T-cell (primary cell): ENCODE measurements at regions not wholly inside any gene's neighbourhood (a gene's known extent, or its start where the extent isn't known, plus 50 kb on each side); places are given as distances from the start of the nearest gene placed in this dataset.

Experiments
- ATAC-seq, 4 experiments: fragments of 200-7000 bp in 3 of 4; fragments of 150-1000 bp in 1 of 4; cut with Tn5 transposase; replicated peaks in 1 of 4; 1 replicate in 3 of 4; 2 replicates in 1 of 4; pipeline ENCODE4 v1.10.0; 2021; ENCODE audit warnings: moderate library complexity in 3 of 4, mild to moderate bottlenecking in 2 of 4, moderate number of reproducible peaks in 1 of 4
- CTCF ChIA-PET, 2 donors: fragments of 300-600 bp; sonication (Branson Sonifier 250); formaldehyde crosslinking; loops; one replicate each; lab custom pipeline; 2022; ENCODE audit warnings: antibody characterized with exemption in 2 of 2; lab: Charles Lee
- POLR2A ChIA-PET, 2 donors: fragments of 300-600 bp; sonication (Branson Sonifier 250); formaldehyde crosslinking; loops; one replicate each; lab custom pipeline; 2022; ENCODE audit warnings: antibody characterized with exemption in 2 of 2; lab: Charles Lee
- DNase-seq, 35 experiments: peaks; one replicate each; pipeline versions ENCODE4 v3.0.0 to v3.0.0-alpha.2; 2013 to 2023
- H3K27ac ChIP-seq: one replicate; pipeline ENCODE4 v1.5.1; 2013; ENCODE audit warnings: low read length
- H3K27me3 ChIP-seq, 2 experiments: replicated peaks in 1 of 2; 1 replicate in 1 of 2; 2 replicates in 1 of 2; pipeline versions ENCODE4 v1.6.1 to v1.7.0; 2013; ENCODE audit warnings: low read length in 1 of 2, mixed read lengths in 1 of 2; ENCODE audit not compliant: control insufficient read depth in 2 of 2, insufficient read depth in 2 of 2; ENCODE audit errors: extremely low read depth in 1 of 2
- H3K36me3 ChIP-seq, 2 donors: 1 replicate in 1 of 2; 2 replicates in 1 of 2; pipeline versions ENCODE4 v1.6.1 to v1.7.0; 2013; ENCODE audit warnings: low read length in 1 of 2; ENCODE audit not compliant: control insufficient read depth in 2 of 2, insufficient read depth in 1 of 2; ENCODE audit errors: extremely low read depth in 1 of 2
- H3K4me1 ChIP-seq, 2 experiments: 1 replicate in 1 of 2; 2 replicates in 1 of 2; pipeline versions ENCODE4 v1.6.1 to v1.7.0; 2013; ENCODE audit warnings: low read length in 2 of 2, mixed read lengths in 1 of 2; ENCODE audit not compliant: insufficient read depth in 2 of 2, control insufficient read depth in 1 of 2; ENCODE audit errors: extremely low read depth in 1 of 2
- H3K4me3 ChIP-seq, 2 donors: 1 replicate in 1 of 2; 2 replicates in 1 of 2; pipeline versions ENCODE4 v1.5.1 to v1.7.0; 2013; ENCODE audit warnings: mild to moderate bottlenecking in 2 of 2, low read length in 1 of 2, moderate library complexity in 1 of 2; ENCODE audit not compliant: control insufficient read depth in 1 of 2; ENCODE audit errors: extremely low read depth in 1 of 2
- H3K9me3 ChIP-seq: 2 replicates; pipeline ENCODE4 v1.7.0; 2013
- H3K27ac Mint-ChIP-seq, 2 donors: one replicate each; pipeline ENCODE4 v1.8.0; 2020 to 2021; ENCODE audit warnings: mild to moderate bottlenecking in 2 of 2, mixed read lengths in 2 of 2
- H3K27me3 Mint-ChIP-seq, 2 donors: one replicate each; pipeline ENCODE4 v1.8.0; 2021 to 2022; ENCODE audit warnings: mixed read lengths in 2 of 2
- H3K36me3 Mint-ChIP-seq: one replicate; pipeline ENCODE4 v1.8.0; 2021; ENCODE audit warnings: mixed read lengths
- H3K4me1 Mint-ChIP-seq, 3 donors: one replicate each; pipeline ENCODE4 v1.8.0; 2020 to 2022; ENCODE audit warnings: mixed read lengths in 3 of 3, mild to moderate bottlenecking in 1 of 3
- H3K4me3 Mint-ChIP-seq, 3 donors: one replicate each; pipeline ENCODE4 v1.8.0; 2020 to 2022; ENCODE audit warnings: mild to moderate bottlenecking in 3 of 3, mixed read lengths in 3 of 3, moderate library complexity in 3 of 3
- H3K9me3 Mint-ChIP-seq, 3 donors: one replicate each; pipeline ENCODE4 v1.8.0; 2020 to 2022; ENCODE audit warnings: mixed read lengths in 3 of 3
- WGBS: methylation state at CpG from one replicate; pipeline ENCODE4 v1.1.5; 2013; ENCODE audit warnings: missing lambda C conversion rate; ENCODE audit not compliant: insufficient coverage; 5-methylcytosine and 5-hydroxymethylcytosine counted together

DNA sequence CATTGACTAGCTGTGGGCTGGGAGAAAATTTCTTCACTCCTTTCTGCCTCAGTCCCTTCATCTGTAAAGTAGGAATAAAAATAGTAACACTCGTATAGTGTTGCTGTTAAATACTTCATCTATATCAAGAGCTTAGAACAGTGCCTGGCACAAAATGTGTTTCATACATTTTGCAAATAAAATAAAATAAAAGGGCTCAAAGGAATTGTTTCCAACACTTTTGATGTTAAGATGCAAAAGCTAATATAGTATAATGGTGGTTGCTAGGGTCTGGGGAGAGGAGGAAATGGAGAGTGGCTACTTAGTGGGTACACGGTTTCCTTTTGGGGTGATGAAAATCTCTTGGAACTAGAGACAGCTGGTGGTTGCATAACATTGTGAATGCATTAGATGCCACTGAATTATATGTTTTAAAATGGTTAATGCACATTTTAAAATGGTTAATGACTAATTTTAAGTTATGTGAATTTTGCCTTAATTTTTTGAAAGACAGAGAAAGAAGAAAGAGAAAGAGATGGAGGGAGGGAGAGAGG lies 542.1 kb upstream of the ID2 start:
- DNase-seq = no peak
- no peaks in the 10 kb centered on the region for H3K9me3 ChIP-seq
- H3K4me1 Mint-ChIP-seq = peaks cover 0 to 3% (median 0%) of the 10 kb centered on the region in 3 donors
- no peak overlapping the region for H3K4me3 Mint-ChIP-seq
- H3K27ac ChIP-seq = no peak overlapping the region
- peaks cover 0 to 5% (median 0%) of the 10 kb centered on the region in 3 donors for H3K9me3 Mint-ChIP-seq
- H3K27ac Mint-ChIP-seq = no peak overlapping the region
- no peaks in the 10 kb centered on the region for H3K4me1 ChIP-seq
- ChIA-PET CTCF (no interaction called here), POLR2A (interaction anchor here in 1 of 2 donors (0.7 kb wide), 1 partner anchor 259 kb away, joined by 3 read pairs; no protein-coding TSS in a partner anchor)
- no peaks in the 10 kb centered on the region for H3K27me3 Mint-ChIP-seq
- no peaks in the 10 kb centered on the region for H3K27me3 ChIP-seq
- H3K36me3 ChIP-seq = no peaks in the 10 kb centered on the region
- no peak for ATAC-seq
- H3K36me3 Mint-ChIP-seq = no peaks in the 10 kb centered on the region
- WGBS = 100% methylated on average over 1 of the region's 2 CpGs
- H3K4me3 ChIP-seq = no peak overlapping the region

DNA sequence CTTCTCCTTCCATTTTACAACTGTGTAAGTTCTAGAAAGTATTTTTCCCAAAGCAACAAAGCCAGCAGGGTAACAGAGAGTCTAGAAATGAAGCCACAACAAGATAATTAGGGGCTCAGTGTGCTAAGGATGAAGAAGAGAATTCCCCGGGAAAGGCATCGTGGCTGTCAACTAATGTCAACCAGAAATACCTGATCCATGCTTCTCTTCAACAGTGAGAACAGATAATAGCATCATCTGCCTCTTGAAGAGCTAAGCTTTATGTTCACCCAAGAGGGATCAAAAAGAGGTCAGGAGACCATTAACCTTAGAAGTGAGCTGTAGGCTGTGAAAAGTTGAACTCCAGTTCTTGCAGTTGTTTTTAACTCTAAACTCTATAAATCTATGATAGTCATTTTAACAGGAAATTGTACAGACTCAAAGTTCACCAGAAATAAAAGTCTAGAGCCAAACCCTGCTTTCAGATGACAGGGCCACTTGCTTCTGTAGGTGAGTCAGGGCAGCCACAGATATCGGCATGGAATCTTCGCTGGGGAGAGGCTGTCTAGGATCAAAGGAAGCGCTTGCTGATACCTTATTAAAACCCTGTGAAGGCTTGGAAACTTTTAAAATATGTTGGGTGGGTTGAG lies 540.7 kb upstream of the ID2 start:
- Mint-ChIP-seq H3K27me3 (no peaks in the 10 kb centered on the region), H3K9me3 (peaks cover 0 to 5% (median 0%) of the 10 kb centered on the region in 3 donors), H3K4me3 (no peak overlapping the region), H3K36me3 (no peaks in the 10 kb centered on the region), H3K4me1 (no peaks in the 10 kb centered on the region), H3K27ac (no peak overlapping the region)
- ATAC-seq = no peak
- no peaks in the 10 kb centered on the region for H3K4me1 ChIP-seq
- H3K9me3 ChIP-seq = no peaks in the 10 kb centered on the region
- H3K27ac ChIP-seq = no peak overlapping the region
- H3K36me3 ChIP-seq = no peaks in the 10 kb centered on the region
- no peaks in the 10 kb centered on the region for H3K27me3 ChIP-seq
- no peak for DNase-seq
- POLR2A ChIA-PET = no interaction called here
- WGBS = 75% methylated on average over 2 of the region's 5 CpGs
- CTCF ChIA-PET = no interaction called here
- no peak overlapping the region for H3K4me3 ChIP-seq

DNA sequence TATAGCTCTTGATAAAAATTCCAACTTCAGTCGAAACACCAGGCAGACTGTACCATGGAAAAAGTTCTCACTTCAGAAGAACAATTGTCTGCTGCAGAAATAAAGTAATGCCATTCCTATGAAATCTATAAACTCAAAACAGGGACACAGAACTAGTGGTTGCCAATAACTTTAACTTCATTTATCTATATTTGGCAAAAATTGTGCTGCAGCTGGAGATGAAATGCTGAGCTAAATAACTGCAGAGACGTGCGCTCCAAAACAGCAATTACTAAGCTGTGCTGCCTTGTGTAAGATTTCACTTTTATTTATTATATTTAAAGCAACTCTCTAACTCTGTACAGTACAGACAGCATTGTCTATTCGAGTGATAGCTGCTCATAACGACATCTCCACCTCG lies 540.1 kb upstream of the ID2 start:
- ATAC-seq (no peak), DNase-seq (no peak)
- Mint-ChIP-seq H3K4me3 (no peak overlapping the region), H3K27ac (no peak overlapping the region), H3K36me3 (no peaks in the 10 kb centered on the region), H3K27me3 (no peaks in the 10 kb centered on the region), H3K4me1 (no peaks in the 10 kb centered on the region), H3K9me3 (peaks cover 0 to 5% (median 0%) of the 10 kb centered on the region in 3 donors)
- no CpG with 5 or more reads among the region's 6 CpGs for WGBS
- no peaks in the 10 kb centered on the region for H3K36me3 ChIP-seq
- no peaks in the 10 kb centered on the region for H3K27me3 ChIP-seq
- no peaks in the 10 kb centered on the region for H3K9me3 ChIP-seq
- no peak overlapping the region for H3K27ac ChIP-seq
- H3K4me3 ChIP-seq = no peak overlapping the region
- ChIA-PET CTCF (no interaction called here), POLR2A (no interaction called here)
- no peaks in the 10 kb centered on the region for H3K4me1 ChIP-seq

DNA sequence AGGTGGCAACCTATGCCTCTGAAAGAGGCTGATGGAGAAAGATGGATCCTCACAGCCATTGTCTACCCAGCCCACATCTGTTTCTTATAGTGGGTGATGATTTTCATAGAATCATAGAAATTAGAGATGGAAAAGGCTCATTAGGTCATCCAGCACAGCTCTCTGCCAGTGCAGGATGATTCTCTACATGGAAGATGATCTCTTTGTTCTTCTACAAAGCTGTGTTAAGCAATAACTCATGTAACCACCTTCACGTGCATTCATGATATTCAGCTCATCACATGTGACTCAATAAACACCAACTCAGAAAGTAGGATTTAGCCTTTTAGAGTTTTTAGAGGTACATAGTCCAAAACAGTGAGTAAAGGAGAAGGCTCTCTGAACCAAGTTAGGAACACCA lies 539.4 kb upstream of the ID2 start:
- Histone ChIP-seq H3K4me3 (no peak overlapping the region), H3K4me1 (no peaks in the 10 kb centered on the region), H3K27ac (no peak overlapping the region), H3K36me3 (no peaks in the 10 kb centered on the region), H3K9me3 (no peaks in the 10 kb centered on the region), H3K27me3 (no peaks in the 10 kb centered on the region)
- ChIA-PET POLR2A (interaction anchor here in 1 of 2 donors (0.5 kb wide), 1 partner anchor 50 kb away, joined by 6 read pairs; no protein-coding TSS in a partner anchor), CTCF (no interaction called here)
- ATAC-seq (no peak), DNase-seq (no peak)
- WGBS = no CpG with 5 or more reads among the region's 1 CpG
- Mint-ChIP-seq H3K9me3 (peaks cover 0 to 5% (median 0%) of the 10 kb centered on the region in 3 donors), H3K36me3 (no peaks in the 10 kb centered on the region), H3K27me3 (no peaks in the 10 kb centered on the region), H3K4me3 (no peak overlapping the region), H3K4me1 (no peaks in the 10 kb centered on the region), H3K27ac (no peak overlapping the region)

DNA sequence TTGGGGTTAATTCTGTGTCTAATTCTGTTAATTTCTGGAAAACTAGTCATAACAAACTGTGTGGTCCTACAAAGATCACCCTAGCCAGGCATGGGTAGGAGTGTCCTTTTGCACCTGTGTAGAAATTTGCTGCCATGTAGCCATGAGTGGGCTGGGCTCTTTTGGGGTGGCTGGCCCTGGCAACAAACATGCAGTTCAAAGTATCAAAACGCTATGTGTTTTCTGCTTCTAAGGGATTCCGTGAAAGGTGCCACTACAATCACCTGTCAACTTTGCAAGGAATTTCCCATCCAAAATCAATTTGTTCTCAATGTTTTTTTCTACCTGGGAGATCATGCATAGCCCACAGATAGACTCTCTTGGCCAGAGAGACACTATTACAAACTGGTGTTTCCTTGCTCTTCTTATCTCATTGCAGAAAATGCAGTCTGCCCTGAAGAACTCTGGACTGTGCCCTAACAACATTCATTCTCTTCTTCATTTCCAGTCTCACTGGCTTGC lies 537.7 kb upstream of the ID2 start:
- WGBS = 100% methylated on average over 2 of the region's 2 CpGs
- H3K27ac Mint-ChIP-seq = no peak overlapping the region
- no peaks in the 10 kb centered on the region for H3K4me1 Mint-ChIP-seq
- ChIA-PET POLR2A (no interaction called here), CTCF (no interaction called here)
- ATAC-seq (no peak), DNase-seq (no peak)
- H3K9me3 Mint-ChIP-seq = no peaks in the 10 kb centered on the region
- no peaks in the 10 kb centered on the region for H3K36me3 Mint-ChIP-seq
- no peaks in the 10 kb centered on the region for H3K9me3 ChIP-seq
- no peak overlapping the region for H3K4me3 ChIP-seq
- H3K36me3 ChIP-seq = no peaks in the 10 kb centered on the region
- H3K4me3 Mint-ChIP-seq = no peak overlapping the region
- no peak overlapping the region for H3K27ac ChIP-seq
- no peaks in the 10 kb centered on the region for H3K27me3 Mint-ChIP-seq
- no peaks in the 10 kb centered on the region for H3K4me1 ChIP-seq
- H3K27me3 ChIP-seq = no peaks in the 10 kb centered on the region

DNA sequence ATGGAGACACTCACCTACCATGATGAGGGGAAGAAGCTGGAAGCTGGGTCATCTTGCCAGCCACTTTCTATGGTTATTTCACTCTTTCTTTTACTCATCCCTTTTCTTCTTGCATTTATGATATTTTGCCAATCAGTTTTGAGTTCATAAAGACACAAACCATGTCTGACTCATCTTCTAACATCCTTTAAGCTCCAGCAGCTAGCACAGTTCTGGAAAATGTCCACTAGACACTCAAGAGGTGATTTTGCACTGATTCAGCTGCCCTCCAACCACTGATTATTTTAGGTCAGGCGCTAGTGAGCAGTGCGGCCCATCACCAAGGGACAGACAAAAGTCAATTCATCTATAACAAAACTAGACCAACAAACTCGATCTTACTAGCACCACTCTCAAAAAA lies 537.1 kb upstream of the ID2 start:
- Mint-ChIP-seq H3K4me1 (no peaks in the 10 kb centered on the region), H3K27me3 (no peaks in the 10 kb centered on the region), H3K9me3 (no peaks in the 10 kb centered on the region), H3K36me3 (no peaks in the 10 kb centered on the region), H3K4me3 (no peak overlapping the region), H3K27ac (no peak overlapping the region)
- 100% methylated on average over 2 of the region's 3 CpGs for WGBS
- POLR2A ChIA-PET = no interaction called here
- Histone ChIP-seq H3K9me3 (no peaks in the 10 kb centered on the region), H3K27me3 (no peaks in the 10 kb centered on the region), H3K4me3 (no peak overlapping the region), H3K4me1 (no peaks in the 10 kb centered on the region), H3K27ac (no peak overlapping the region), H3K36me3 (no peaks in the 10 kb centered on the region)
- DNase-seq (no peak), ATAC-seq (no peak)
- CTCF ChIA-PET = no interaction called here
